ENCODE measurements at regions not wholly inside any gene's neighbourhood (a gene's known extent, or its start where the extent isn't known, plus 50 kb on each side); places are given as distances from the start of the nearest gene placed in this dataset.

- Histone ChIP-seq H3K27ac (no peak overlapping the region), H3K9me3 (no peaks in the 10 kb centered on the region), H3K4me3 (ENCODE audit: low read depth in 1 of 2, low read length in 1 of 2) (no peak overlapping the region), H3K36me3 (no peaks in the 10 kb centered on the region), H3K27me3 (no peaks in the 10 kb centered on the region), H3K4me1 (ENCODE audit: control insufficient read depth in 1 of 2, insufficient read depth in 1 of 2, low read depth in 1 of 2, low read length in 1 of 2) (no peaks in the 10 kb centered on the region)
- no peak for TF ChIP-seq CTCF (IDR thresholded peaks at IDR 0.05)
Measured at GRCh38 chr5:103941596-103941995, 379.0 kb upstream of the NUDT12 start.

- H3K4me3 ChIP-seq (ENCODE audit: low read depth in 1 of 2, low read length in 1 of 2) = no peak overlapping the region
- H3K27ac ChIP-seq = no peak overlapping the region
- no peaks in the 10 kb centered on the region for H3K36me3 ChIP-seq
- H3K27me3 ChIP-seq = no peaks in the 10 kb centered on the region
- no peak for TF ChIP-seq CTCF (IDR thresholded peaks at IDR 0.05)
- no peaks in the 10 kb centered on the region for H3K4me1 ChIP-seq (ENCODE audit: control insufficient read depth in 1 of 2, insufficient read depth in 1 of 2, low read depth in 1 of 2, low read length in 1 of 2)
- H3K9me3 ChIP-seq = no peaks in the 10 kb centered on the region
Measured at GRCh38 chr5:103938146-103938695, 375.6 kb upstream of the NUDT12 start.

- no peak for TF ChIP-seq CTCF (IDR thresholded peaks at IDR 0.05)
- Histone ChIP-seq H3K4me1 (ENCODE audit: control insufficient read depth in 1 of 2, insufficient read depth in 1 of 2, low read depth in 1 of 2, low read length in 1 of 2) (no peaks in the 10 kb centered on the region), H3K27me3 (no peaks in the 10 kb centered on the region), H3K27ac (no peak overlapping the region), H3K36me3 (no peaks in the 10 kb centered on the region), H3K4me3 (ENCODE audit: low read depth in 1 of 2, low read length in 1 of 2) (no peak overlapping the region), H3K9me3 (no peaks in the 10 kb centered on the region)
Measured at GRCh38 chr5:103929338-103930013, 366.9 kb upstream of the NUDT12 start.

- Histone ChIP-seq H3K27ac (no peak overlapping the region), H3K36me3 (no peaks in the 10 kb centered on the region), H3K4me3 (ENCODE audit: low read depth in 1 of 2, low read length in 1 of 2) (no peak overlapping the region), H3K9me3 (no peaks in the 10 kb centered on the region), H3K4me1 (ENCODE audit: control insufficient read depth in 1 of 2, insufficient read depth in 1 of 2, low read depth in 1 of 2, low read length in 1 of 2) (no peaks in the 10 kb centered on the region), H3K27me3 (no peaks in the 10 kb centered on the region)
- TF ChIP-seq CTCF (IDR thresholded peaks at IDR 0.05) = no peak
Measured at GRCh38 chr5:103927739-103928138, 365.1 kb upstream of the NUDT12 start.

GRCh38 chr5:103923616-103924168, 361.1 kb upstream of the NUDT12 start:
- no peak overlapping the region for H3K4me3 ChIP-seq (ENCODE audit: low read depth in 1 of 2, low read length in 1 of 2)
- TF ChIP-seq CTCF (IDR thresholded peaks at IDR 0.05) = no peak
- H3K27ac ChIP-seq = no peak overlapping the region
- no peaks in the 10 kb centered on the region for H3K36me3 ChIP-seq
- no peaks in the 10 kb centered on the region for H3K4me1 ChIP-seq (ENCODE audit: control insufficient read depth in 1 of 2, insufficient read depth in 1 of 2, low read depth in 1 of 2, low read length in 1 of 2)
- H3K9me3 ChIP-seq = no peaks in the 10 kb centered on the region
- no peaks in the 10 kb centered on the region for H3K27me3 ChIP-seq

Measured in neutrophil (primary cell).